Stimulated activated naive CD4-positive, alpha-beta T cell (primary cell): ENCODE measurements at regions not wholly inside any gene's neighbourhood (a gene's known extent, or its start where the extent isn't known, plus 50 kb on each side); places are given as distances from the start of the nearest gene placed in this dataset.
"Not testable (repeated sequence)": the region's sequence is repeated elsewhere in the genome, so short reads cannot be mapped to it uniquely, and the experiment has no call there.

Experiments used
- DNase-seq, 6 experiments: peaks; one replicate each; lab custom pipeline; 2025; lab: John Stamatoyannopoulos, UW

GRCh38 chr16:26721957-26722356 lies 344.8 kb upstream of the C16orf82 start:
- not testable (repeated sequence) for DNase-seq

- no peak for DNase-seq
These were observed 342.5 kb upstream of the C16orf82 start for GRCh38 chr16:26724189-26724588.

GRCh38 chr16:26727848-26728247 lies 338.9 kb upstream of the C16orf82 start:
- no peak for DNase-seq

GRCh38 chr16:26729951-26730541 lies 336.7 kb upstream of the C16orf82 start:
- no peak for DNase-seq

GRCh38 chr16:26731729-26732128 lies 335.0 kb upstream of the C16orf82 start:
- no peak for DNase-seq

GRCh38 chr16:26733710-26734109 lies 333.0 kb upstream of the C16orf82 start:
- no peak for DNase-seq

- no peak for DNase-seq
These were observed 331.2 kb upstream of the C16orf82 start for GRCh38 chr16:26735521-26735920.

- no peak for DNase-seq
These were observed 330.6 kb upstream of the C16orf82 start for GRCh38 chr16:26736084-26736483.

- DNase-seq, result no peak
These were observed 326.0 kb upstream of the C16orf82 start for GRCh38 chr16:26740771-26741170.

- DNase-seq, result no peak
These were observed 324.7 kb upstream of the C16orf82 start for GRCh38 chr16:26742040-26742439.

- DNase-seq, result no peak
These were observed 322.3 kb upstream of the C16orf82 start for GRCh38 chr16:26744430-26744829.

- DNase-seq, result no peak
These were observed 319.0 kb upstream of the C16orf82 start for GRCh38 chr16:26747760-26748159.

GRCh38 chr16:26749072-26749471 lies 317.7 kb upstream of the C16orf82 start:
- no peak for DNase-seq

- DNase-seq, result no peak
These were observed 314.6 kb upstream of the C16orf82 start for GRCh38 chr16:26752166-26752565.

- no peak for DNase-seq
These were observed 310.1 kb upstream of the C16orf82 start for GRCh38 chr16:26756633-26757032.

- no peak for DNase-seq
These were observed 304.1 kb upstream of the C16orf82 start for GRCh38 chr16:26762594-26762993.

GRCh38 chr16:26765087-26765486 lies 301.6 kb upstream of the C16orf82 start:
- no peak for DNase-seq

- no peak for DNase-seq
These were observed 298.2 kb upstream of the C16orf82 start for GRCh38 chr16:26768385-26769010.

- no peak for DNase-seq
These were observed 296.2 kb upstream of the C16orf82 start for GRCh38 chr16:26770547-26770946.

- DNase-seq, result no peak
These were observed 294.2 kb upstream of the C16orf82 start for GRCh38 chr16:26772503-26772902.

- no peak for DNase-seq
These were observed 288.9 kb upstream of the C16orf82 start for GRCh38 chr16:26777821-26778220.

GRCh38 chr16:26787924-26788323 lies 278.8 kb upstream of the C16orf82 start:
- DNase-seq, result no peak

- no peak for DNase-seq
These were observed 275.6 kb upstream of the C16orf82 start for GRCh38 chr16:26791169-26791568.

- no peak for DNase-seq
These were observed 271.5 kb upstream of the C16orf82 start for GRCh38 chr16:26795184-26795583.
